Fibroblast of the conjunctiva (primary cell): ENCODE measurements at regions not wholly inside any gene's neighbourhood (a gene's known extent, or its start where the extent isn't known, plus 50 kb on each side); places are given as distances from the start of the nearest gene placed in this dataset.

Experiments
- DNase-seq: peaks from one replicate; pipeline ENCODE4 v3.0.0-alpha.2; 2010; ENCODE audit warnings: low read depth

- no peak for DNase-seq
Measured at GRCh38 chrX:5084279-5084678, 1144.4 kb downstream of the NLGN4X start.

DNA sequence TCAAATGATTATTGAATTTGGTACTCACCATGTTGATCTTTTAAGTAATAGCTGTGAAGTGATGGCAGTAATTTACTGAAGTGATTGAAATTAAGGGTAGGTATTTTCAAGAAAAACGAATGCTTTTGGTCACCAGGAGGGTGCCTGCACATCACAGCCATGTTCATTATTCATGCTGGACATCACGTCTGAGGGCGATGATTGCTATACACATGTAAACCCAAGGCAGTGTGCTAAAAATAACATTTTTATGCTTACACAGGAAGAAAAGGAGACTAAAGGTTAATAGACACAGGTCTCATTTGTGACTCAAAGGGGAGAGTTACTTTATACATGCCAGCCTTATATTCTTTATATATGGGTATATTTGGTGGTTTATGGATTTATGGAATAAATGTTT, 1146.0 kb downstream of the NLGN4X start:
- no peak for DNase-seq

DNA sequence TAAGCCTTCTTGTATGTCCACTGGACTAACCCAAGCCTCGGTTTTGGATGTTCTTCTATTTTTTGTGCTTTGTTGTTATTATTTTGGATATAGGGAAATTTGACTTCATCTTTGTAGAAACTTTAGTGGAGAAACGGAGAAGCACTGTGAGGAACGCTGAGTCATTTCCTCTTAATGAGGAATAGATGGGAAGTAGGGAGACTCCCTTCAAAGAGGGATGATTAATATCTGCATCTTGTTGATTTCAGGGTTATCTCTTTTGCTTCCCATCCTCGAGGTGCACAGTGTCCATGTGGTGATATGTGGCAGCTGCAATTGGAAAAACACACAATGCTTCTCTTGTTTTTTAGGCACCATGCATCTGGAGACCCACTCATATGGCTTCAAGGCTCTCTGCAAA, 1147.9 kb downstream of the NLGN4X start:
- no peak for DNase-seq

DNA sequence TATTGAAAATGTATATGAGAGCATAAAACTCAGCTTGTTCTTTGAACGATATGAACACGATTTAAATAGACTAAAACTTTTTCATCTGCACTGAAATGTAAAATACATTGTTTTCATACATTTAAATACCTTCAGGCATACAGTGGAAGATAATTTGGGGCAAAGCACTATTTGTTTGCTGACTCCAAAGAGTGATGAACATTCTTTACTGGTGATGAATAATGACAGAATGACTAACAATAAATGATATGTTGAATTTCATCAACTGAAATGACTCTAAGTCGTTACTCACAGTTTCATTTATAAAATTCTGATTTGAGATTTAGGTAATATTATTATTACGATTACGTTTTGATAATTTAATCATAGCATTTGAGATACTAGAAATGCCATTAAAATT, 1160.1 kb downstream of the NLGN4X start:
- DNase-seq, result no peak

DNA sequence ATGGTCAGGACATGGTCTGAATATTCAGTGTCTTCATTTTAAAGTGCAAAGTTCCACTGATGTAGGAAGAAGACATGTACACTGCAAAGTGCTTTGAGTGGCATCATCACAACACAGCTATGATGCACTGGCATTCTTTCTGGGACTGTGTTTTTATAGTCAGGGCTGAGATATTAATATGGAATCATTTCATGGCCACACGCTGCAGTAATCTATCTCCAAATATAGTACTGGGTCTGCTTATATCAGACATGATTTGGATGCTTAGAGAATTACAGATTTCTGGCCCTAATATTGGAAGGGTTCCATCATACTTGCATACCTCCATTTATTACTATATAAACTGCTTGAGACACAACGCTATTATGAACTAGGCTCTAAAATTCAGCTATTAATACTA, 1170.9 kb downstream of the NLGN4X start:
- DNase-seq, result no peak

DNA sequence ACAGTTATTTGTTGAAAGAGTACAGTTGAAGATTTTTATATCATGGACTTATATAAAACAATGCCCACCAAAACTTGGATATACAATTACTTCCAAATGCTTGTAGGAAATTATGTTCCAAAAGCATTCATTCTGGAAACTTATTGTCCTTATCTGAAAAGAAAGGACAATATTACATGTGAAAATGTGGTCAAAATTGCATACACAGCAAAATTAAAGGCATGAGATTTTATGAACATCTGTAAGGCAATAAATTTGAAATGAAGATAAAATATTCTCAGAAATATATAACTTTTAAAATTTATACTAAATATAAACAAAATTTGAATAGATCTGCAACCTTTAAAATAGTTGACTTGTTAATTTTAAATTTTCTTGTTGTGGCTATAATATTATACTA, 1173.8 kb downstream of the NLGN4X start:
- no peak for DNase-seq

GRCh38 chrX:5051831-5052491, 1176.7 kb downstream of the NLGN4X start:
- peak; percentile 83 for DNase-seq

DNA sequence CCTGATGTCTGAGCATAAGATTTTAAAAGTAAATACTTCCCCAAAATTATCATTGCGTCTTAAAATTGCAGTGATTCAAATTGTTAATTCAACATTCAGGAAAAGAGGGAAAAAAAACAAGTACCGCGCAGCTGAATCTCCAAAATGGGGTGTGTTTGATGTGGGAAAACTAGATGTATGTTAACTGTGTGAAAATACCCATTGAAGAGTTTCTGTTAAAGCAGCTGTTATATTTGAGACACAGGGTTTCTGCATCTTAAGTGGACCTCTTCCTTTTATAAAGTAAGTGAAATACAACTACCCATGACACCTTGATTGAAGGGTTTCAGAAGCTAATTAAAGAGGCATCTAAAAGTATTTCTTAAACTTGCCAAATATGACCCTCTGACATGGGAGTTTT, 1186.1 kb downstream of the NLGN4X start:
- no peak for DNase-seq

DNA sequence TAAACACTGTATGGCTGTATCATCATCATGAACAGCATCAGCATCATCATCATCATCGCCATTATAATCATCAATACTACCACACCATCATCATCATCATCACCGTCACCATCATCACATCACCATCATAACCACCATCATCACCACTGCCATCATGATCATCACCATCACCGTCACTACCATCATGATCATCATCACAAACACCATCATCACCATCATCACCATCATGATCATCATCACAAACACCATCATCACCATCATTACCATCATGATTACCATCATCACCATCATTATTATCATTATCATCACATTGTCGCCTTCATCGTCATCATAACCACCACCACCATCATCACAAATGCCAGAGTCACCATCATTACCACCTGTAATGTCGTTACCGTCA, 1196.9 kb downstream of the NLGN4X start:
- no peak for DNase-seq

GRCh38 chrX:5015451-5015850, 1213.2 kb downstream of the NLGN4X start:
- DNase-seq, result no peak

- no peak for DNase-seq
Measured at GRCh38 chrX:4994855-4995254, 1233.8 kb downstream of the NLGN4X start.

GRCh38 chrX:4978613-4979012, 1250.1 kb downstream of the NLGN4X start:
- DNase-seq, result no peak

GRCh38 chrX:4971646-4972045, 1257.0 kb downstream of the NLGN4X start:
- DNase-seq, result no peak

DNA sequence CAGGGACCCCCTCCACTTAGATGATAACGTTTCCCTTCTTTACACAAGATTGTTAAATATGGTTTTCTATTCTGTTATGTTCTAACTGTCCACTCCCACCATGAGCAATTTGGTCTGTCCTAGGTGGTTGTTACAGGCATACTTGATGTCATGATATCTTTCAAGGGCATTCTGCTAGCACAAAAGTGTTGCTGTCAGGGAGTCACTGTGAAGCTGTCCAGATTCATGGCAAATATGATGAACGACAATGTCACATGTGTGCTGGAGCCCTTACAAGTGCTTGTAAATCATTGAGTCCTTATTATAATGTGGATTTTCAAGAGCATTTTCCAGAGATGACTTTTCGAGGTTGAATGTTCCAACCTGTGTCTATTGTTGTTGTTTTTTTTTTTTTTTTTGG, 1250.7 kb upstream of the PRKX start:
- no peak for DNase-seq

DNA sequence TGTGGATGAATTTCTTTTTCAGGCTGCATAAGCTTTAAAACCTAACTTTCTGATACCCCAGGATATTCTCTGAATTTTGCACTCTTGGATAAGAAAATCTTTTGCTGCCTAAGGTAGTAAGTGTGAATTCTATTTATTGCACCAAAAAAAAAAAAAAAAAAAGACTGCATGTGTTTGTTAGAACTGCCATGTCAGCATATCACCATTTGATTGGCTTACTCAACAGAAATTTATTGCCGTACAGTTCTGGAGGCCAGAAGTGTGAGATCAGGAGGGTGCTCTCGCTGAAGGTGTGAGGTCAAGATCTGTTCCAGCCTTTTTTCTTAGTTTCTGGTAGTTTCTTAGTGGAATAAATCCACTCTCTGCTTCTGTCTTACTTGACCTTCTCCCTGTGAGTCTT, 1250.0 kb upstream of the PRKX start:
- no peak for DNase-seq

GRCh38 chrX:4944767-4945166, 1231.3 kb upstream of the PRKX start:
- no peak for DNase-seq

DNA sequence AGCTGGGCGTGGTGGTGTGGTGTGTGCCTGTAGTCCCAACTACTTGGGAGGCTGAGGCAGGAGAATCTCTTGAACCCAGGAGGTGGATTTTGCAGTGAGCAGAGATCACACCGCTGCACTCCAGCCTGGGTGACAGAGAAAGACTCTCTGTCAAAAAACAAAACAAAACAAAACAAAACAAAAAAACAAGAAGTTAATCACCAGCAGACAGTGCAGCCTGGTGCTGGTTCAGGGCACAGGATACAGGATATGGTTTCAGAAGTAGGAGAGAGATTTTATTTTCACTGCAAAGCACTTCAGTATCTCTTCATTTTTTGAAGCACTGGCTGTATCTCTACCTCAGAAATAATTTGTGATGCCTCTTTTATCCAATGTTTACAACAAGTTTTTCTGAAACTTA, 1222.9 kb upstream of the PRKX start:
- no peak for DNase-seq

GRCh38 chrX:4935846-4936245, 1222.4 kb upstream of the PRKX start:
- DNase-seq, result no peak

GRCh38 chrX:4935401-4935800, 1222.0 kb upstream of the PRKX start:
- DNase-seq, result no peak

GRCh38 chrX:4932790-4933189, 1219.3 kb upstream of the PRKX start:
- DNase-seq, result peak; percentile 61

DNA sequence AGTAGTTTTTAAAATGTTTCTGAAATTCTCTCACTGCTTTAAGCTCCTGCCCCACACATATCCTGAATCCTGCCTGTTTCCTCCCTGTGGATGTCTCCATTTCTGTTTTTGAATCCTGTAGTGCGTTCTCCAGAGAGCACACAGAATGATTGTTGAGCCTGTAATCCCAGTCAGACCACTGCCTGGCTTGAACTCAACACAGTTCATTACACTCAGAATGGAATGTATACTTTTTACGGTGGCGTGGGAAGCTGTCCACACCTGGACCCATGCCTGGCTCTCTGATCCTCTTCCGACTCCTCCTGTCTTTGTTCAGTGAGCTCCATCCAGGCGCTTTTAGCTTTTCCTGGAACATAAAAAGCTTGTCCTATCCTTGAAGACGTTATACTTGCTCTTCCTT, 1217.0 kb upstream of the PRKX start:
- DNase-seq, result no peak

- DNase-seq, result no peak
Measured at GRCh38 chrX:4925911-4926310, 1212.5 kb upstream of the PRKX start.

- no peak for DNase-seq
Measured at GRCh38 chrX:4909348-4909747, 1195.9 kb upstream of the PRKX start.

DNA sequence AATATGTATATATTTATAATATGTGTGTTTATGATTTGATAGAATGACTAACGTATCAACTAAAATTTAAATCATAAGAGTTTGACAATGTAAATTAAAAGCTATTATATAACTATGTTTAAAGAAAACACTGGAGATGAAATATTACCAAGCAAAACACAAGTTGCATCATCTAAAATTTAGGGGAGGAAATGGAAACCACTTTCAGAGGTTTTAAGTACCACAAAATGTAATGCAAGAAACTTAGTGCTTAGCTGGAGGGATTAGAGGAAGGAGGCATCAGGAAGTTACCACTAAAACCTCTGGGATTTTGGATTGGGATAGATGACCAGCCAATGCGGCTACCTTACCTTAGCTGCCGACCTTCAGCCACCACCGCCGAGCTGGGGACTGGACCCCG, 1192.1 kb upstream of the PRKX start:
- DNase-seq, result no peak

DNA sequence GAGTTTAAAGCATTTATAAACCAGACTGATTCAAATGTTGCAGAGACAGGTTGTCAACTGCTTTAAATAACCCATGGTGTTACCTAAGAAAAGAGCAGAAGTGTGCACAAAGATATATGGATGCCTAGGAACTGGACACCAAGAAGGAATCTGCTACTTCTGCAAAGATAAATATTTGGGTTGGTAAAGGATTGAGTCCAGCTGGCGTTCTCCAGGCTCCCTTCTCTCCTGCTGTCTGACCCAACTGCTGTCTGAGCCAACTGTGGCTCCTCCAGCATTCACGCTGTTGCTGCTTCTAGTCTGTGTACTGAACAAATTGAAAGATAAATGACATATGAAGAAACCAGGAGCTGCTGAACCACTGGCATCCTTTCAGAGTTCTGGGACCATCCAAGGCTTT, 1167.8 kb upstream of the PRKX start:
- DNase-seq, result no peak
